PC-3 (cell line): ENCODE measurements at regions not wholly inside any gene's neighbourhood (a gene's known extent, or its start where the extent isn't known, plus 50 kb on each side); places are given as distances from the start of the nearest gene placed in this dataset.

Source experiments
- ATAC-seq: fragments of 200-7000 bp; cut with Tn5 transposase; 2 replicates; pipeline ENCODE4 v1.9.1; 2020; ENCODE audit warnings: mild to moderate bottlenecking, moderate library complexity
- BruUV-seq: library from RNA; stranded (reverse); fragments of 400-500 nt; replicated peaks from 2 replicates; lab custom pipeline; 2021; lab: Mats Ljungman, UMichigan
- CTCF ChIA-PET: fragments of 300-600 bp; sonication (Branson Sonifier 250); formaldehyde crosslinking; loops from one replicate; lab custom pipeline; 2022; ENCODE audit warnings: antibody characterized with exemption; lab: Charles Lee
- POLR2A ChIA-PET: fragments of 300-600 bp; sonication (Branson Sonifier 250); formaldehyde crosslinking; loops from one replicate; lab custom pipeline; 2022; ENCODE audit warnings: antibody characterized with exemption; ENCODE audit not compliant: unreplicated experiment; lab: Charles Lee
- DNase-seq: peaks from one replicate; pipeline ENCODE4 v3.0.0-alpha.2; 2015
- H2AFZ ChIP-seq: fragments of 300-600 bp; sonication (generic); 2 replicates; pipeline ENCODE4 v1.6.0; 2016; ENCODE audit warnings: antibody characterized with exemption, low read length
- H3F3A ChIP-seq: fragments of 300-600 bp; sonication (generic); one replicate; pipeline ENCODE4 v1.6.0; 2017; ENCODE audit warnings: antibody characterized with exemption, low read length, control low read depth, mild to moderate bottlenecking; ENCODE audit not compliant: unreplicated experiment
- H3K27ac ChIP-seq: fragments of 300-600 bp; sonication (generic); 2 replicates; pipeline ENCODE4 v1.5.1; 2016; ENCODE audit warnings: mild to moderate bottlenecking, low read length
- H3K27me3 ChIP-seq: fragments of 300-600 bp; sonication (generic); 2 replicates; pipeline ENCODE4 v1.6.1; 2016; ENCODE audit warnings: low read length, mixed read lengths
- H3K36me3 ChIP-seq: fragments of 300-600 bp; sonication (generic); 2 replicates; pipeline ENCODE4 v1.6.1; 2016; ENCODE audit warnings: low read depth, mixed run types, low read length, mixed read lengths
- H3K4me1 ChIP-seq: fragments of 300-600 bp; sonication (generic); 2 replicates; pipeline ENCODE4 v1.5.1; 2016; ENCODE audit warnings: low read length; ENCODE audit not compliant: insufficient read depth
- H3K4me2 ChIP-seq: fragments of 300-600 bp; sonication (generic); 2 replicates; pipeline ENCODE4 v1.6.0; 2016; ENCODE audit warnings: low read length
- H3K4me3 ChIP-seq: fragments of 300-600 bp; sonication (generic); 2 replicates; pipeline ENCODE4 v1.5.1; 2016; ENCODE audit warnings: mild to moderate bottlenecking, low read length, mixed read lengths
- H3K79me2 ChIP-seq: fragments of 300-600 bp; sonication (generic); 2 replicates; pipeline ENCODE4 v1.6.1; 2017; ENCODE audit warnings: low read length, mixed read lengths
- H3K9ac ChIP-seq: fragments of 300-600 bp; sonication (generic); 2 replicates; pipeline ENCODE4 v1.6.0; 2016; ENCODE audit warnings: mild to moderate bottlenecking, low read length
- H3K9me2 ChIP-seq: fragments of 300-600 bp; sonication (generic); replicated peaks from 2 replicates; pipeline ENCODE4 v1.6.1; 2016; ENCODE audit warnings: mixed run types, low read length, mixed read lengths
- H3K9me3 ChIP-seq: fragments of 300-600 bp; sonication (generic); 2 replicates; pipeline ENCODE4 v1.6.1; 2016; ENCODE audit warnings: low read length, mixed read lengths
- H4K20me1 ChIP-seq: fragments of 300-600 bp; sonication (generic); 2 replicates; pipeline ENCODE4 v1.6.1; 2016; ENCODE audit warnings: low read length, mixed read lengths
- EZH2 ChIP-seq: fragments of 300-600 bp; sonication (generic); IDR thresholded peaks from one replicate; pipeline ENCODE4 v1.6.1; 2017; ENCODE audit warnings: antibody characterized with exemption, mild to moderate bottlenecking, low read length; ENCODE audit not compliant: unreplicated experiment
- EZH2phosphoT487 ChIP-seq: fragments of 300-600 bp; sonication (generic); IDR thresholded peaks from 2 replicates; pipeline ENCODE4 v1.6.1; 2018; ENCODE audit warnings: mild to moderate bottlenecking, antibody characterized with exemption, low read length, borderline replicate concordance
- intact Hi-C: fragments of 100-400 bp; cut with micrococcal nuclease; formaldehyde crosslinking; loops from 2 replicates; pipeline ENCODE4 v1.9.0; 2023
- TF ChIP-seq, protein P1 (sequence below): fragments of 300-600 bp; sonication (generic); conservative IDR thresholded peaks from 2 replicates; pipeline ENCODE4 v1.5.1; 2017; ENCODE audit warnings: antibody characterized with exemption, low read depth, mild to moderate bottlenecking, low read length

DNA sequence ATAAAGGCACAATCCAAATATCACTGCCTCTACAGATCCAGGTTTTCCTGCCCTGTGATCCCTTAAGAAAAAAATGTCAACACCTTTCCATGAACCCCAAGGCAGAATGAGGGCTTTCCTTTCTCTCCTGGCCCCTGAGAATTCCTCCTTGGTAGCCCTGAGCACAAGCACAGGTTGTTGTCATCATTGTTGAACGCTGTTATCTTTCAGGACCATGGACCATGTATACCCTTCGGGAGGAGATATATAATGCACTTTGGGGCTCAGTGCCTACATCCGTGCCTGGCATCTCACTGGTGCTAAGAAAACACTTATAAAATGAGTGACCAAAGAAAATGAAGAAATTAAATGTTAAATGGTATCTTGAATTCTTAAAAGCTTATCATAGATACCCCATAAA is 296.2 kb downstream of the SETD4 start:
- Histone ChIP-seq H3K4me1 (no peaks in the 10 kb centered on the region), H3K9me3 (no peaks in the 10 kb centered on the region), H3K36me3 (no peaks in the 10 kb centered on the region), H3K79me2 (no peaks in the 10 kb centered on the region), H3K9ac (no peak overlapping the region), H3K4me3 (no peak overlapping the region), H3K27ac (no peak overlapping the region), H3K4me2 (no peak overlapping the region), H3K27me3 (no peaks in the 10 kb centered on the region), H3F3A (no peaks in the 10 kb centered on the region), H3K9me2 (no peaks in the 10 kb centered on the region), H4K20me1 (no peaks in the 10 kb centered on the region), H2AFZ (no peak overlapping the region)
- BruUV-seq: no TSS peak
- intact Hi-C loops: no loop called here
- no peak for TF ChIP-seq EZH2
- TF ChIP-seq, protein P1, sequence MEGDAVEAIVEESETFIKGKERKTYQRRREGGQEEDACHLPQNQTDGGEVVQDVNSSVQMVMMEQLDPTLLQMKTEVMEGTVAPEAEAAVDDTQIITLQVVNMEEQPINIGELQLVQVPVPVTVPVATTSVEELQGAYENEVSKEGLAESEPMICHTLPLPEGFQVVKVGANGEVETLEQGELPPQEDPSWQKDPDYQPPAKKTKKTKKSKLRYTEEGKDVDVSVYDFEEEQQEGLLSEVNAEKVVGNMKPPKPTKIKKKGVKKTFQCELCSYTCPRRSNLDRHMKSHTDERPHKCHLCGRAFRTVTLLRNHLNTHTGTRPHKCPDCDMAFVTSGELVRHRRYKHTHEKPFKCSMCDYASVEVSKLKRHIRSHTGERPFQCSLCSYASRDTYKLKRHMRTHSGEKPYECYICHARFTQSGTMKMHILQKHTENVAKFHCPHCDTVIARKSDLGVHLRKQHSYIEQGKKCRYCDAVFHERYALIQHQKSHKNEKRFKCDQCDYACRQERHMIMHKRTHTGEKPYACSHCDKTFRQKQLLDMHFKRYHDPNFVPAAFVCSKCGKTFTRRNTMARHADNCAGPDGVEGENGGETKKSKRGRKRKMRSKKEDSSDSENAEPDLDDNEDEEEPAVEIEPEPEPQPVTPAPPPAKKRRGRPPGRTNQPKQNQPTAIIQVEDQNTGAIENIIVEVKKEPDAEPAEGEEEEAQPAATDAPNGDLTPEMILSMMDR: no peak
- TF ChIP-seq EZH2phosphoT487: no peak
- ChIA-PET CTCF (no interaction called here), POLR2A (no interaction called here)
- ATAC-seq (no peak), DNase-seq (no peak)

DNA sequence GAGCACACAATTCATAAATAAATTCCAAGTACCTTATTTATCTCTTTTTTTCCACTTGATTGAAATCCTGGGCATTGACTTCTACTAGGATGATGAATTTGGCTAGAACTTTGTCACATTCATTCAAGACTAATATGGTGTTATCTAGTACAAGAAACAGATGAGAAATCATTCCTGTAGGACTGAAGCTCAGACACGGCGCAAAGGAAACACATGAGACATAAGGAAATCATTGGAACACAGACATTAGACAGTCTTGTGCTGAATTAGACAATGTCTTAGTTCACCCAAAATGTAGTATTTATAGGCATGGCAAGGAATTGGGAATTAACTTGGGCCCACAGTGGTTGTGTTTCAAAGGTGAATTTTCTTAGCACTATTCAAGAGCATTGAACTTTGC is 305.7 kb downstream of the SETD4 start:
- Histone ChIP-seq H3K9ac (no peak overlapping the region), H3K27me3 (no peaks in the 10 kb centered on the region), H3K4me3 (no peak overlapping the region), H4K20me1 (no peaks in the 10 kb centered on the region), H3K9me2 (no peaks in the 10 kb centered on the region), H3F3A (no peaks in the 10 kb centered on the region), H3K79me2 (no peaks in the 10 kb centered on the region), H3K27ac (no peak overlapping the region), H3K36me3 (no peaks in the 10 kb centered on the region), H3K9me3 (no peaks in the 10 kb centered on the region), H3K4me2 (no peak overlapping the region), H3K4me1 (no peaks in the 10 kb centered on the region), H2AFZ (no peak overlapping the region)
- ATAC-seq (no peak), DNase-seq (no peak)
- intact Hi-C loops: no loop called here
- POLR2A ChIA-PET: no interaction called here
- no TSS peak for BruUV-seq
- no peak for TF ChIP-seq EZH2
- CTCF ChIA-PET: no interaction called here

DNA sequence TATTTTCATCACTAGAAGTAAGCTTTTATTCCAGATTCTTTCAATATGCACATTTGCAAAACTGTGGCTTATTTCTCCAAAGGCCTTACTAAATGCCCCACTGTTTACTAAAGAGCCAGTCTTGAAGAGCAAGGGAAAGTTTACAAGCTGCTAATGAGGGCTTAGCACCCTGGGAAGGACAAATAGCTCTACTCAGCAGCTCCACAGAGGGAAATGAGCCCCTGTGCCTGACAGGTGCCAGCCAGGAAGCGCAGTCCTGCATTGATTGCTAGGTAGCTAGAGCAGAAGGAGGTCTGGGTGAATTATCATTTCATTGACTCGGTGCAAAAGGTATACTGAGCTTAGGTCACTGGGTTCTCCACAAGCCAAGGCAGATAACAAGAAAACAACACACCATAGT is 307.0 kb downstream of the SETD4 start:
- Histone ChIP-seq H3K27me3 (no peaks in the 10 kb centered on the region), H3K27ac (no peak overlapping the region), H3K9me2 (no peaks in the 10 kb centered on the region), H3F3A (no peaks in the 10 kb centered on the region), H4K20me1 (no peaks in the 10 kb centered on the region), H3K4me2 (no peak overlapping the region), H2AFZ (no peak overlapping the region), H3K36me3 (no peaks in the 10 kb centered on the region), H3K4me1 (no peaks in the 10 kb centered on the region), H3K4me3 (no peak overlapping the region), H3K9ac (no peak overlapping the region), H3K79me2 (no peaks in the 10 kb centered on the region), H3K9me3 (no peaks in the 10 kb centered on the region)
- intact Hi-C loops: no loop called here
- BruUV-seq: no TSS peak
- POLR2A ChIA-PET: no interaction called here
- TF ChIP-seq, protein P1: no peak
- no peak for TF ChIP-seq EZH2
- no peak for TF ChIP-seq EZH2phosphoT487
- CTCF ChIA-PET: no interaction called here
- DNase-seq (no peak), ATAC-seq (no peak)
